A549 (cell line): ENCODE measurements at regions not wholly inside any gene's neighbourhood (a gene's known extent, or its start where the extent isn't known, plus 50 kb on each side); places are given as distances from the start of the nearest gene placed in this dataset.

Source experiments
- CEBPB ChIP-seq, 2 experiments: fragments of >200 bp in 1 of 2; sonication (Bioruptor Twin) in 1 of 2; formaldehyde crosslinking in 1 of 2; IDR thresholded peaks; 2 replicates each; pipeline ENCODE4 v1.6.1; 2012 to 2016
- CHD2 ChIP-seq: fragments of 150-350 bp; IDR thresholded peaks from 2 replicates; pipeline ENCODE4 v1.6.1; 2014; ENCODE audit warnings: low read length; ENCODE audit not compliant: partially characterized antibody
- CTCF ChIP-seq: fragments of >200 bp; sonication (Bioruptor Twin); formaldehyde crosslinking; IDR thresholded peaks from 3 replicates; pipeline ENCODE4 v1.5.1; 2016
- EP300 ChIP-seq, 2 experiments: fragments of >200 bp; sonication (Bioruptor Twin); formaldehyde crosslinking; IDR thresholded peaks; 2 replicates in 1 of 2; 3 replicates in 1 of 2; pipeline ENCODE4 v1.6.1; 2016 to 2017
- FOSL2 ChIP-seq, 2 experiments: fragments of 450-650 bp in 1 of 2; fragments of >200 bp in 1 of 2; sonication (Bioruptor Twin) in 1 of 2; formaldehyde crosslinking; IDR thresholded peaks; 2 replicates each; pipeline versions ENCODE4 v1.5.0 to v1.6.1; 2016 to 2020; ENCODE audit warnings: mild to moderate bottlenecking in 1 of 2, moderate library complexity in 1 of 2
- HOXA7 ChIP-seq: fragments of 250-450 bp; sonication (Bioruptor Pico); IDR thresholded peaks from 2 replicates; pipeline ENCODE4 v1.5.0; 2020; ENCODE audit warnings: mild to moderate bottlenecking, moderate library complexity
- MAFK ChIP-seq: fragments of 450-650 bp; IDR thresholded peaks from 2 replicates; pipeline ENCODE4 v1.6.1; 2014; ENCODE audit not compliant: partially characterized antibody
- NFE2L2 ChIP-seq: fragments of 150-350 bp; conservative IDR thresholded peaks from 2 replicates; pipeline ENCODE4 v1.6.1; 2014; ENCODE audit warnings: low read length
- POLR2A ChIP-seq: IDR thresholded peaks from 2 replicates; pipeline ENCODE4 v1.6.1; 2012; ENCODE audit warnings: mild to moderate bottlenecking, low read length
- SMC3 ChIP-seq: fragments of >200 bp; sonication (Bioruptor Twin); formaldehyde crosslinking; IDR thresholded peaks from 3 replicates; pipeline ENCODE4 v1.6.1; 2018; ENCODE audit warnings: inconsistent platforms
- SREBF2 ChIP-seq: fragments of 450-650 bp; IDR thresholded peaks from 2 replicates; pipeline ENCODE4 v1.6.1; 2014; ENCODE audit warnings: mild to moderate bottlenecking, moderate library complexity
- USF2 ChIP-seq: fragments of 450-650 bp; IDR thresholded peaks from 2 replicates; pipeline ENCODE4 v1.6.1; 2014; ENCODE audit warnings: antibody characterized with exemption

- TF ChIP-seq NFE2L2 (no peak), SREBF2 (no peak), USF2 (no peak), CTCF (no peak), FOSL2 (IDR thresholded peaks at IDR 0.05) (no peak), FOSL2 (CRISPR knock-in tag; IDR thresholded peaks at IDR 0.05) (no peak), POLR2A (no peak), CEBPB (IDR thresholded peaks at IDR 0.05) (peak in 1 of 2 experiments; percentile 15; a peak in 1 of 4 replicates), HOXA7 (CRISPR knock-in tag) (no peak), EP300 (IDR thresholded peaks at IDR 0.05) (no peak), SMC3 (no peak), MAFK (no peak), CHD2 (no peak)
Observed at GRCh38 chr6:141587482-141588266, 545.1 kb upstream of the GJE1 start.
